Body of pancreas (tissue), 4 donors: ENCODE measurements at regions not wholly inside any gene's neighbourhood (a gene's known extent, or its start where the extent isn't known, plus 50 kb on each side); places are given as distances from the start of the nearest gene placed in this dataset.

Experiments
- ATAC-seq: fragments of 150-250 bp; one replicate; pipeline ENCODE4 v1.9.1; 2016
- DNase-seq, 4 donors: peaks; one replicate each; pipeline ENCODE4 v3.0.0-alpha.2; 2019
- H3K27ac ChIP-seq, 4 donors: fragments of 200-600 bp; sonication (generic); 1 replicate in 3 of 4; 2 replicates in 1 of 4; pipeline versions ENCODE4 v1.5.1 to v1.6.1; 2016 to 2019; ENCODE audit warnings: mild to moderate bottlenecking in 1 of 4, mixed read lengths in 1 of 4, moderate library complexity in 1 of 4
- H3K27me3 ChIP-seq, 2 donors: fragments of 200-600 bp; sonication (generic); one replicate each; pipeline ENCODE4 v1.6.0; 2016; ENCODE audit warnings: mild to moderate bottlenecking in 1 of 2
- H3K36me3 ChIP-seq, 2 donors: fragments of 200-600 bp; sonication (generic); replicated peaks in 1 of 2; 2 replicates each; pipeline ENCODE4 v1.5.1; 2016; ENCODE audit warnings: low read depth in 2 of 2; ENCODE audit not compliant: insufficient read depth in 1 of 2
- H3K4me1 ChIP-seq: fragments of 200-600 bp; sonication (generic); one replicate; pipeline ENCODE4 v1.6.0; 2016
- H3K4me3 ChIP-seq, 2 donors: fragments of 200-600 bp; sonication (generic); 1 replicate in 1 of 2; 2 replicates in 1 of 2; pipeline ENCODE4 v1.5.1; 2016 to 2019
- H3K9me3 ChIP-seq, 3 donors: fragments of 200-600 bp; sonication (generic); 1 replicate in 2 of 3; 2 replicates in 1 of 3; pipeline ENCODE4 v1.5.1; 2016
- CTCF ChIP-seq, 7 experiments: fragments of 450-650 bp in 4 of 7; fragments of 200-600 bp in 3 of 7; sonication (generic) in 3 of 7; IDR thresholded peaks; one replicate each; pipeline ENCODE4 v1.5.1; 2016 to 2019; ENCODE audit warnings: antibody characterized with exemption in 7 of 7
- POLR2A ChIP-seq, 3 donors: fragments of 450-650 bp; IDR thresholded peaks; one replicate each; pipeline ENCODE4 v1.6.1; 2016; ENCODE audit warnings: antibody characterized with exemption in 3 of 3, mild to moderate bottlenecking in 2 of 3
- WGBS, 2 donors: methylation state at CpG; one replicate each; pipeline ENCODE4 v1.1.5; 2017; 5-methylcytosine and 5-hydroxymethylcytosine counted together
- intact Hi-C: fragments of 100-400 bp; cut with DNase I; formaldehyde crosslinking; loops from one replicate; pipeline ENCODE4 v1.15.1; 2023

- intact Hi-C loops, result no loop called here
- H3K4me1 ChIP-seq, result no peaks in the 10 kb centered on the region
- WGBS, 2 donors, result 83 to 87% methylated on average over 8 to 15 of the region's 15 CpGs
- no peaks in the 10 kb centered on the region for H3K36me3 ChIP-seq
- no peak for ATAC-seq
- no peak overlapping the region for H3K4me3 ChIP-seq
- DNase-seq, result no peak
- H3K27me3 ChIP-seq, result no peaks in the 10 kb centered on the region
- H3K27ac ChIP-seq, result no peak overlapping the region
- no peaks in the 10 kb centered on the region for H3K9me3 ChIP-seq
- TF ChIP-seq CTCF (IDR thresholded peaks at IDR 0.05) (no peak), POLR2A (IDR thresholded peaks at IDR 0.05) (no peak)
These were observed 80.7 kb upstream of the CHST15 start for GRCh38 chr10:124174071-124174566.

- TF ChIP-seq POLR2A (IDR thresholded peaks at IDR 0.05) (no peak), CTCF (IDR thresholded peaks at IDR 0.05) (no peak)
- Histone ChIP-seq H3K27ac (no peak overlapping the region), H3K9me3 (no peaks in the 10 kb centered on the region), H3K4me3 (no peak overlapping the region), H3K36me3 (no peaks in the 10 kb centered on the region), H3K4me1 (no peaks in the 10 kb centered on the region), H3K27me3 (no peaks in the 10 kb centered on the region)
- ATAC-seq, result no peak
- intact Hi-C loops, result no loop called here
- DNase-seq, result no peak
- WGBS, 2 donors, result 68 to 77% methylated on average over 14 to 16 of the region's 16 CpGs
These were observed 80.0 kb upstream of the CHST15 start for GRCh38 chr10:124173298-124173900.

- intact Hi-C loops, result no loop called here
- 75 to 76% methylated on average over 16 to 19 of the region's 19 CpGs for whole genome bisulfite sequencing, 2 donors
These were observed 79.0 kb upstream of the CHST15 start for GRCh38 chr10:124172181-124172916.

GRCh38 chr10:124171561-124171960 is 78.2 kb upstream of the CHST15 start:
- Histone ChIP-seq H3K4me1 (no peaks in the 10 kb centered on the region), H3K27ac (no peak overlapping the region), H3K36me3 (no peaks in the 10 kb centered on the region), H3K4me3 (no peak overlapping the region), H3K9me3 (no peaks in the 10 kb centered on the region), H3K27me3 (no peaks in the 10 kb centered on the region)
- DNase-seq (no peak), ATAC-seq (no peak)
- 63 to 68% methylated on average over 2 of the region's 2 CpGs for WGBS, 2 donors
- intact Hi-C loops, result no loop called here
- no peak for TF ChIP-seq POLR2A (IDR thresholded peaks at IDR 0.05)
- TF ChIP-seq CTCF (IDR thresholded peaks at IDR 0.05), result no peak

More at GRCh38 chr10:124172181-124172916, 79.0 kb upstream of the CHST15 start:
- Histone ChIP-seq H3K36me3 (no peaks in the 10 kb centered on the region), H3K4me3 (no peak overlapping the region), H3K27ac (no peak overlapping the region), H3K4me1 (no peaks in the 10 kb centered on the region), H3K27me3 (no peaks in the 10 kb centered on the region), H3K9me3 (no peaks in the 10 kb centered on the region)
- ATAC-seq (no peak), DNase-seq (no peak)
- TF ChIP-seq CTCF (IDR thresholded peaks at IDR 0.05) (no peak), POLR2A (IDR thresholded peaks at IDR 0.05) (no peak)
